Endometrial microvascular endothelial cells (primary cell): ENCODE measurements at regions not wholly inside any gene's neighbourhood (a gene's known extent, or its start where the extent isn't known, plus 50 kb on each side); places are given as distances from the start of the nearest gene placed in this dataset.

Source experiments
- in situ Hi-C: cut with HindIII; loops from 2 replicates; pipeline ENCODE4 v1.10.0; 2017; ENCODE audit warnings: low sequenced_read_pairs, low pct_unique_long_range_greater_than_20kb; ENCODE audit errors: inconsistent ontology term

DNA sequence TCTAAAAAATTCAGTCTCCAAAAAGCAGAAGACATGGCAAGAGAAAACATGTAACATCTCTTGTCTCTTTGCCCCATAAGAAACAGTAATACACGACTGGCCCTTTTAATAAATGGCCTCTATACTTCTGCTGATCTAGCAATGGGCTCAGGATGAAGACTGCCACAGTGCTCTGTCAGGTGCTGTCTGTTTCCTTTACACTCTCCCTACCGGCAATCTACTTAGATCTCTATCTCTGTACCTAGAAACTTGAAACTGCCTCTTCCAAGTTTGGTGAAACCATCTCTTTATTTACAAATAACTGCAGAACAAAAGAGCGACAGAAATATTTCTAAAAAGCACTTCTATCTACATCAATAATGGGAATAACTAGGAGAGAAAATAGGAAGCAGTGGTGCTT is 685.2 kb upstream of the INTU start:
- in situ Hi-C loops, result no loop called here

DNA sequence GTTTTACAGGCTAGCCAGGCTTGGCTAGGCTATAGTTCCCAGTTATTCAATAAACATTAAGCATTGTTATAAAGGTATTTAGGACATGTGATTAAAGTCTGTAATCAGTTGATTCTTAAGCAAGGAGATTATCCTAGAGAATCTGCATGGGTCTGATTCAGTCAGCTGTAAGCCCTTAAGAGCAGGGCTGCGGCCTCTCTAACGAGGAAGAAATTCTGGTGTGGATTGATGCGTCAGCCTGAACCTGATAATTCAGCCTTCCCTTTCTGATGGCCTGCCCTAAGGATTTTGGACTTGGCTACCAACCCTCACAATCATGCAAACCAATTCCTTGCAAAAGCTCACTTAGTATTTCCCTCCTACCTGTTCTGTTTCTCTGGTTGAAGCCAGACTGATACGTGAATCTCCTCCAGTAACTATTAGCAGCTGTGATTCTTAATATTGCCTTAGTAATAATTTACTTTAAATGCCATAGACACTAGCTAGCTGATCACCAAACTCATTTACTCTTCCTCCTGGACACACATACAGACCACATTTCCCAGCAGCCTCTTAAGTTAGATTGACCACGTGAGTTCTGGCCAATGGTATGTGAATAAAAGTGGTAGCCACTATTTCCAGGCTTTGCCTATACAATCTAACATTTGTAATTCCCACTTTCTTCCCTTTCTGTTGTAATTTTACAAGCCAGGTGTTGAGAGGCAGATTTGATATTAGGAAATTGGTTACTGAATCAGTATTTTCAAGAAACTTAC is 678.0 kb upstream of the INTU start:
- in situ Hi-C loops, result no loop called here

DNA sequence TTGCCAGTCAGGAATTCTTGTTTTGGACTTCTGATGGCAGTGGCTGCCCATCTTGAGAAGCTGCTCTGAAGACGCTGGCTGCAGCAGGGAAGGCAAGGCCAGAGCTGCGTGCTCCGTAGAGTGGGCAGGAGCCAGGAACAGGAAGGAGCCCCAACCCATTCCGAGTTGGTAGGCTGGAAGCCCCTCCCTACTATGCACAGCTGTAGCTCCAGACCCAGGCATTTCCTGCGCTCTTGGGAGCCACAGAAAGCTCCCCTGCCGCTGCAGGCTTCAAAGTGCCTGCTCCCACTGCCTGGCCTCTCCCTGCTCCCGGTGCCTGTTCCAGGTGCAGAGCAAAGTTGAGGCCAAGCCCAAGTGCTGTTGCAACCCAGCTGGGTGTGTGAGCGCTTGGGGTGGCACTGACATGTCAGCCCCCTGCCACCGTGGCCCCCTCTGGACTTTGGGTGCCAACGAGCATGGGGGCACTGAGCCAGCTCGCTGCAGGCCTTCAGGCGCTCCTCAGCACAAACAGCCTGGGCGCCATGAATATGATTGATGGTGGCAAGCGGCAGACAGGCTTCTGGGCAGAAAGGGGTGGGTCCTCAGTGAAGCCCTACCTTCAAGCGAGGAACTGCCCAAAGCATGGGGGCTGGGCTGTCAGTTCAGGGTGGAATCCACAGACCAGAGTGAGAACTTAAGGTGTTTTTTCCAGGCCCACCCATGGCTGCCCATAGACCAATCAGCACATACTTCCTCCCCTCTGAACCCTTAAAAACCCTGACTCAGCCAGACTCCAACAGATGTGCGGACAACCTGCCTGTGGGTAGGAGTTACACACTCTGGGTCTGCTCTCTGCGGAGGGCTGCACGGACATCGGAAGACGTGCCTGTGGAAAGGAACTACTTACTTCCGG is 677.2 kb upstream of the INTU start:
- in situ Hi-C loops, result no loop called here

DNA sequence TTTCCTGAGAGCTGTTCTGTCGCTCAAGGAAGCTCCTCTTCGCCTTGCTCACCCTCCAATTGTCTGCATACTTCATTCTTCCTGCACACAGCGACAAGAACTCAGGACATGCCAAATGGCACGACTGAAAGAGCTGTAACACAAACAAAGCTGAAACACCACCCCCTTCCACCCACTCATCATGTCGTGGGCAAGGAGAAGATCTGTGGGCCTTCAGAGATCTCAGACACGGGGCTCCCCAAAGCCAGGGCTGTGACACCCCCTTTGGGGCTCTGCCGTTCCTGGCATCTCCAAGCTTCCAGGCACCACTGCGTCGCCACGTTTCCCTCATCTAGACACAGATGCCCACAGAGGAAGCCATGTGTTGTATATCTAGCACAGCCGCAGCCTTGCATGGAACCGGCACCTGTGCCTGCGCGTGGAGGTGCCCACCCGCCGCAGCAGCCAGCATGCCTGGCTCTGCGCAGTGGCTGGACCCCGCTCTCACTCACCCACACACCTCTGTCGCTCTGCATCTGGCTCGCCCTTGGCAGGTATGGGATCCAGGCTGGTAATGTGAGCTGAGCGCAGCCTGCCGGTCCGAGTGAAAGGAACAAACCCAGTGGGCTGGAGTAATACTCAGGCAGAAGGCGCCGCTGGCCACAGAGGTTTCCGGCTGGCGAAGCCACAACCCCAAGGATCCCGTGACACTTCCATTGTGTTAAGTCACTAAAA is 676.4 kb upstream of the INTU start:
- in situ Hi-C loops, result no loop called here

DNA sequence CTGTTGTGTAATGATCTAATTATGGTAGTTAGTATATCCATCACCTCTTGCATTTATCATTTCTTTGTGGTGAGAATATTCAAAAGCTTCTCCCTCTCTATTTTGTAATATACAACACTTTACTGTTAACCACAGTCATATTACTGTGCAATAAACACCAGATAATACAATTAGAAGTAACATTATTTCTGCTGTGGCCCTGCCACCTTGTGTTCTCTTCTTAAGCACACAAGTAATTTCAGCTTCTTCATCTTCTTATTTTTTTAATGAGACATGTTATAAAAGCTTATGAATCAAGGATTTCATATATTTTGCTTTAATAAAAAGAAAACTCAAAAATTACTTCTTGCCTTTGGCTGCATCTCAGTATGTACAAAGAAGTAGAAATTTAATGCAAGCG is 675.2 kb upstream of the INTU start:
- in situ Hi-C loops, result no loop called here

DNA sequence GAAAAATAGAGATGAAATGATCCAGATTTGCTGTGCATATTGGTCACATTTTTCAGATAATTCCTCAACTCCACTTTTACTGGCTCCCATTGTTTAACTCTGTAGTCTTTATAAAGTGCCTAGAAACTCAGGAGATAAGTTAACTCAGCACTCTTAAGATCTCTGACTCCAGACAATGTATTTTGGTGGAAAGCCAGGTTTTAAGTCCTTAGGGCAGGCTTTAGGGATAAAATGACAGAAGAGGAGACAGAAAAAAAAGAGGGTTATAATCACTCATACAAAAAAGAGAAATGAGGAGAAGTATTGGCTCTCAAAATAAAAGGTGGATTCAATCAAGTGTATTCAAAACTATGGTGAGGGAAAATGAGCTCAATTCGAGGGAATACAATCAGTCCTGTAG is 674.8 kb upstream of the INTU start:
- in situ Hi-C loops, result no loop called here

DNA sequence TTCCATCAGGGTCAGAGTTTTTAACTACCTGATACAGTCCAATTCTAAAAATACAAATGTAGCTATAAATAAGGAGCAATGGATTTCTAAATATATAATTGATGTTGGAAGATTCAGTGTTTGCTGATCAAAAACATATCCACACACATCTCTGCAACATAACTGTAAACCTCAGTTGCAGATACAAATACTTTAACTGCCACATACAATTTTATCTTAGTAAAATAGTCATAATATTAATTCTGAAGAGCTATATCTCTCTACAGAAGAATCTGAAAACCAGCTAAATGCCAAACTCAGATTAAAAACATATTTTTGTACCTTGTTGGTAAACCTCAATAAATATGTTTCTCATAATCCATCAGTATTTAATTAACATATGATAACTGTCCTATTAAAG is 674.3 kb upstream of the INTU start:
- in situ Hi-C loops, result no loop called here

DNA sequence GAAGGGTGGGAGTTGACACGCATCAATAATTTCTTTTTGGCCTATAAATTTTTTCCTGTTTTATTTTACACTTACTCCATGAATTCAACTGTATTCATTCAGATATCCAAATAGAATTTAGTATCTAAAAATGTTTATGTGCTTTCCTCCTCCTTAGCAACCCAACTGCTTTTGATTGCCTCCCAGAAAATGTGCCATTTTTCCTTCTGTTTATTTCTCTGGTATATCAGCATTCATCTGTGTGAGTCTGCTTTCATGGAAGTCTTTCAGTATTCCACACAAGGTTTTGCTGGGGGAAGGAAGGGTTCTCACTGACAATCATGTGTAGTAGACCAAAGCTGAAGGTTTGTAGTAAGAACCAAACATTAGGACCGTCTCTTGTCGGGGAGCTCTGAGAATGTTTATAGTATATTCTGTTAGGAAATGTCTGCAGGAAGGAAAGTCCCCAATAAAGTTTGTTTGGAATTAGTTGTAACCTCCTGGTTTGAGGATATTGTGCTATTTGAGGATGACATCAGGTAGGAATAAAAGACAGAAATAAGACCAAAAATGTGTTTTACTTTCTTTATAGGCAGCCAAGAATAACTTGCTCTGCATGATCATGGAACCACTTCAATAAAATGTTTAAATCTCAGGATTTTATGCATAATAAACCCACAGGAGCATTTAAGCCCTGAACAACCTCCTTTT is 673.6 kb upstream of the INTU start:
- in situ Hi-C loops, result no loop called here

DNA sequence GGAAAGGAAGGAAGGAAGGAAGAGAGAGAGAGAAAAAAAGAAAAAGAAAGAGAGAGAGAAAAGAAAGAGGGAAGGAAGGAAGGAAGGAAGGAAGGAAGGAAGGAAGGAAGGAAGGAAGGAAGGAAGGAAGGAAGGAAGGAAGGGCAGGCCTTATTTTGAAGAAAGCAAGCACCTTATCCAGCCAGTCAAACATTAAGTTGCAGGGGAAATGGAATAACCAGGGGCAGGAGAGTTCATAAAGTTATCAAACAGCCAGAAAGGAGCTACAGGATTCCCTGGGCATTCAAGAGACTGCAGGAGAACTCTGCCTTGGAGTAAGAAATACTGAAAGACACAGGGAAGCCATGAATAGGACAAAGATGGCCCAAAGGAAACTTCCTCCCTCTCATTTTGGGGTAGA is 672.0 kb upstream of the INTU start:
- in situ Hi-C loops, result no loop called here

DNA sequence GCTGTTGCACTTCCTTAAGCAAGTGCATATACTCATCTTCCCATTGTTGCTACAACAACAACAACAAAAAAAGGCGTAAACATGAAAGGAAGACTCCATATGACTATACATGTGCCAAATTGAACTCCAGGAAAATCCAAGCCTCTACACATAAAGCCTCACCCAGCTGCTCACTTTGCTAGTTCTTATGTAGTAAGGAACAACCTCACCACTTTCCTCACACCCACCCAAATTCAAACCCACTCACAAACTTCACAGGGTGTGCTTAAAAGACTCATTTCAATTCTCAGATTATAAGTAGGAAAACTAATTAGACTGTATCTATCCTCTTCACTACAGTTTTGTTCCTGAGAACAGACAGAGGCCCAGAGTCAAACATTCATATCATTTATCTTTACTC is 671.1 kb upstream of the INTU start:
- in situ Hi-C loops, result no loop called here

DNA sequence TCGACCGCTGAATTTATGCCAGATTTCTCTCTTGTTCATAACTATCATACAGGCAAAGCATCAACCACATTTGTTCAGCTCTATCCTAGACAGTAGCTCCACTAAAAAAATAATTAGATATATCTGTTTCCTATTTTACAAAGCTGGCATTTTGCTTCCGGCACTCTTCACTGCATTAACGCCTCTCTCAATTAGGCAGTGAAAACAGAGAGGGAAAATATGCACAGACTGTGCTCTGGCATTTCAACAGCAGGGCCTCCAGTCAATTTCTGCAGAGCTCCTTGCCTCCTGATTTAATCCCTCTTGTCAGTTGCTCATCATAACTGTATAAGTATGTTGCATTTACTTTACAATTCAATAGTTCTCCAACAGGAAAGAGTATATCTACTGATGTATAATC is 666.9 kb upstream of the INTU start:
- in situ Hi-C loops, result no loop called here

DNA sequence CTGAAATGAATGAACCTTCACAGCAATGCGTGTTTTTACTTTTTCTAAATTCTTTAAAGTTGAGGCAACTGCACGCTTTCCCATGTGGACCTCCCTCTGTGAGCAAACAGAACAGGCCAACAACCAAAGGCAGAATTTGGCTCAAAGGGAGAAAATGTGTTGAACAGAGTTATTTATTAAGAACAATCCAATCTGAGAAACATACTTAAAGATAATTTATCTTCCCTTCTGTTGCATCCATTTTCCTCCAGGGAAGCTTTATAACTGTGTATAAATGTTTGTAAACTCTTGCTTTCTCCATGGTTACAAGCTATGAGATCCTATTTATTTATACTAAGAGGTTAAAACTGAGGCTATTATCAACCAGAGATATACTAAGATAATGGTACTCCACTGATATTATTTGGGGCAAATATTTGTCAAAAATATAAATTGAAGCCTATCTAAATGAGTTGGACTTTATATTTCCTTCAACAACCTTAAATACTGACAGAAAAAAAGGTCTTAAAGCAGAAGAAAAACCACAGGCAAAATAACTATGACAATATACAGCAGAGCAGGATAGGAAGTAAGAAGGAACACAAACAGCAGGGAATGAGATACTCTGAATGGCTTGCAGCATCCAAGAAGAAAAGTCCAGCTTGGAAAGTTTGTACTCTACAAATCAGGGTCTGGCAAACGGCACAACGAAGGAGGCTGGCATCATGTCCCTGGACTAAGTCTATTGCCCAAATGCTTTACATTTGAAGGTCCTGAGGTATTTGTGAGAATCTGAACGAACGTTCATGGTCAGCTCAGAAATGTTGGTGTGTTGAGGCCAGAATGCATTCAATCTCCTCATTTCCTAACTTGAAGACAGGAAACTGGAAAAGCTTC is 663.2 kb upstream of the INTU start:
- in situ Hi-C loops, result no loop called here

DNA sequence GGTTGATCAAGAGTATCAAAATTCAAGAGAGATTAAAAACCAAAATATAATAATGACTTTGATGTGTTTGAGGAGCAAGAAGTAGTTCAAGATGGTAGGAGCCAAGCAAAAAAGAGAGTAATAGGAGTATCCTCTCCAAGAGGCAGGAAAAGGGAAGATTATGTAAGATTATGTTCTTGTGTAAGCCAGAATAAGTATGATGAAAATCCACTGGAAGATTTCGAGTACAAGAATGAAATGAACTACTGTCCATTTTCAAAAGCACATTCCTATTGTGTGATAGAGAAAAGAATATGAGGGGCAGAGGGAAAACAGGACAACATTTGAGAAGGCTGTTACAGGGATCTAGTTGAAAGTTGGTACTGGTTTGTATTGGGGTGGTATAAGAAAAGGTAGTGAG is 659.6 kb upstream of the INTU start:
- in situ Hi-C loops, result no loop called here

DNA sequence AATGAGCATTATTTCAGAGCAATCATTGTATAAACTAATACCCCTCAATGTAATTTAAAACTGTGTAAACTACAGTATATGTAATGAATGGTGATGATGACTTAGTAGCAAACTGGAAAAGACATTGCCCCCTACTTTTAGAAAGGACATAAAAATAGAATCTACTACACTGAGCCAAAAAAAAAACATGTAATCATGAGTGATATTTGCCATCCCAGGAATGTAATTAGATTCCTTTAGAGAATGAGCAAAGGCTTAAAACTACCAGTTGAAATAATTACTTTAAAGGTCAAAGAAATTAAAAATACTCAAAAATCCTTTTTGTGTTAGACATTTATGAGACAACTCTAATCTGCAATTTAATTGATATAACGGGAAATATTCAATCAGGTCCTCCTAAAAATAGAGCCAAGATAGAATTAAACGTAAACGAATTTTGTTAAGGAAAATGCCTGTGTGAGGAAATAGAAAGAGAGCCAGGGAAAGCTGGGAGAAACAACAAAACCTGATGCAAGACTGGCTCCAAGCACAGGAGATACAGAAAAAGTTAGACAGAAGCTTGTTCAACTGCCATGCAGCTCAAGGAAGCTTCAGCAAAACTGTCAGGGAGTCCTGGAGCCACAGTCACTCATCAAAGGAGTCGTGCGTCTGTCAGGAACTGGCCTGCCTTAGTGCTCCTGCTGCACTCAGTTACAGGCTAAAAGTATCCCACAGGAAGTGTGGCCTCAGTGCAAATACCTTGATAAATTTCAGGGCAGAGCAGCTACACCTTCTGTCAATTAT is 655.7 kb upstream of the INTU start:
- in situ Hi-C loops, result no loop called here

DNA sequence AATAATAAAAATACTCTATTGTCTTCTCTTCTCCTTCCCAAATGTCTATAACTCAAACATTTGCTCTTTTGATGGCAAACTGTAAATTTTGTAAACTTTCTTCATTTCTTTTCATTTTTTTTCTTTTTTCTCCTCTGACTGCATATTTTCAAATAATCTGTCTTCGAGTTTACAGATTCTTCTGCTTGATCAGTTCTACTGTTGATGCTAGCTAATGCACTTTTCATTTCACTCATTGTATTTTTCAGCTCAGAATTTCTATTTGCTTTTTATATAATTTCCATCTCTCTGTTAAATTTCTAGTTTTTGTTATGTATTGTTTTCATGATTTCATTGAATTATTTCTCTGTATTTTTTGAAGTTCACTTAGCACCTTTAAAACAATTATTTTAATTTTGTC is 646.8 kb upstream of the INTU start:
- in situ Hi-C loops, result no loop called here

DNA sequence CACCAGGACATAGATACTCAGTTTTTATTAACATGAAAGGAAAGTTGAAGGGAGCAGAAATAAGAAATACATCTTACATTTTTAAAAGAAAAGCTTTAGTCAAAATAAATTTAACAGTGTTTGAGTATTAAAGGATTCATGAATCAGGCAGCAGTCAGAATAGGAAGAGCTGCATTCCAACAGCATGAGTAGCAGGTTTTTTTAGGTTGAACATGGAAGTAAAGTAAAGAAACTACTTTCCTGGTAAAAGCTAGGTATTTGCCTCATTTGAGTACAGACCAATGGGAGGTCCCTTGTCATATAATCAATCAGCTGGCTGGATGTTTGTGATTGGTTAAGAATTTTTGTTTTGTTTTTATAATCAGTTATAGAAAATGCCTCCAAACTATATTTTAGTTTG is 645.9 kb upstream of the INTU start:
- in situ Hi-C loops, result no loop called here

DNA sequence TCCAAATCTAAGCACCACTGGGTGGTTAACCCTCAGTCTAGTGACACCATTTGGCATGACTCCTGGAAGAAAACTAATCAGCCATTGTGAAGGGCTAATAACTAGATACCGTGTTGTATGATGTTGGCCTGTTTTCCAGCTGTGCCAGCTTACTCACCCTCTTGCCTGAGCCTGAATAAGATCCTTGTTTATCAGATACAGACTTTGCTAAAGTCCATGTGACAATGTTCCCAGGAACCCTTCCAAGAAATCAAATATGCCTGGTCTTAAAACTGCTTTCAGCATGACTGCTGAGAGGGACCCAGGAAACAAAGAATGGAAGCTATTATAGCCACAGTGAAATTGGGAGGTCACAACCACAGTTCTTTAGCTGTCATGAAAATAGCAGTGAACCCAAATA is 640.8 kb upstream of the INTU start:
- in situ Hi-C loops, result no loop called here

DNA sequence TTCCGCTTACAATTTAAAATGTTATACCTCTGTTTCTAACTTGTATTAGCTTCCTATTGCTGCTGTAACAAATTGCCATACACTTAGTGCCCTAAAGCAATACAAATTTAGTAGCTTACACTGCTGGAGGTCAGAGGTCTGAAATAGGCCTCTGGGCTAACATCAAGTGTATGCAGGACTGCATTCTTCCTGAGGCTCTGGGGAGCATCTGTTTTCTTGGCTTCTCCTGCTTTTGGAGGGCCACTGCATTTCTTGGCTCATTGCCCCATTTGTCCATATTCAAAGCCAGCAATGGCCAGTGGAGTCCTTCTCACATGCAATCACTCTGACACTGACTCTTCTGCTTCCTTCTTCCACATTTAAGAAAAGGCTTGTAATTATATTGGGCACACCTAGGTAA is 639.8 kb upstream of the INTU start:
- in situ Hi-C loops, result no loop called here
